Right lobe of liver (tissue), 6 donors: ENCODE measurements at regions not wholly inside any gene's neighbourhood (a gene's known extent, or its start where the extent isn't known, plus 50 kb on each side); places are given as distances from the start of the nearest gene placed in this dataset.
"Not testable (repeated sequence)": the region's sequence is repeated elsewhere in the genome, so short reads cannot be mapped to it uniquely, and the experiment has no call there.

Source experiments
- ATAC-seq, 4 donors: fragments of 200-7000 bp; cut with Tn5 transposase; one replicate each; pipeline ENCODE4 v1.9.1; 2020; ENCODE audit warnings: mild to moderate bottlenecking in 4 of 4, moderate library complexity in 4 of 4
- DNase-seq, 3 donors: peaks; one replicate each; pipeline ENCODE4 v3.0.0-alpha.2; 2020
- H3K27ac ChIP-seq, 3 donors: fragments of 200-600 bp; one replicate each; pipeline ENCODE4 v1.8.0; 2022
- H3K27me3 ChIP-seq, 2 donors: fragments of 200-600 bp; one replicate each; pipeline ENCODE4 v1.8.0; 2022
- H3K36me3 ChIP-seq, 4 donors: fragments of 200-600 bp; sonication (generic) in 1 of 4; one replicate each; pipeline versions ENCODE4 v1.5.1 to v1.8.0; 2017 to 2022; ENCODE audit warnings: control low read depth in 1 of 4
- H3K4me1 ChIP-seq, 4 donors: fragments of 200-600 bp; sonication (generic) in 1 of 4; one replicate each; pipeline versions ENCODE4 v1.5.1 to v1.8.0; 2017 to 2022; ENCODE audit warnings: control low read depth in 1 of 4
- H3K4me3 ChIP-seq, 3 donors: fragments of 200-600 bp; one replicate each; pipeline ENCODE4 v1.8.0; 2022
- H3K9me3 ChIP-seq, 4 donors: fragments of 200-600 bp; sonication (generic) in 1 of 4; one replicate each; pipeline versions ENCODE4 v1.5.1 to v1.8.0; 2017 to 2022; ENCODE audit warnings: control low read depth in 1 of 4
- POLR2A ChIP-seq: fragments of 450-650 bp; IDR thresholded peaks from one replicate; pipeline ENCODE4 v1.6.1; 2017; ENCODE audit warnings: antibody characterized with exemption, mild to moderate bottlenecking
- WGBS: methylation state at CpG from one replicate; pipeline ENCODE4 v1.1.6; 2018; ENCODE audit warnings: low coverage, low lambda C conversion rate; ENCODE audit not compliant: insufficient coverage; ENCODE audit errors: missing lambda C conversion rate; 5-methylcytosine and 5-hydroxymethylcytosine counted together
- intact Hi-C, 2 donors: fragments of 100-400 bp; cut with DNase I; formaldehyde crosslinking; loops; one replicate each; pipeline versions ENCODE4 v1.11.2 to v1.14.1; 2022
- TF ChIP-seq, protein P1 (sequence below), 4 donors: fragments of 200-600 bp in 3 of 4; fragments of 450-650 bp in 1 of 4; IDR thresholded peaks; one replicate each; pipeline versions ENCODE4 v1.5.1 to v1.8.0; 2016 to 2022; ENCODE audit warnings: antibody characterized with exemption in 4 of 4, mild to moderate bottlenecking in 2 of 4
- donor health status: DM: no; HTN: yes; CAD: no.
- donor health status: DM: no; HTN: no; CAD: no.
- donor health status: DM: no; HTN: no; CAD: no.
- donor health status: DM: no; HTN: yes; CAD: no.
- donor health status: DM: no; HTN: yes; CAD: no.

- H3K36me3 ChIP-seq = no peaks in the 10 kb centered on the region
- H3K4me3 ChIP-seq = no peak overlapping the region
- ATAC-seq (no peak), DNase-seq (no peak)
- no peaks in the 10 kb centered on the region for H3K27me3 ChIP-seq
- intact Hi-C loops = no loop called here
- TF ChIP-seq, protein P1, sequence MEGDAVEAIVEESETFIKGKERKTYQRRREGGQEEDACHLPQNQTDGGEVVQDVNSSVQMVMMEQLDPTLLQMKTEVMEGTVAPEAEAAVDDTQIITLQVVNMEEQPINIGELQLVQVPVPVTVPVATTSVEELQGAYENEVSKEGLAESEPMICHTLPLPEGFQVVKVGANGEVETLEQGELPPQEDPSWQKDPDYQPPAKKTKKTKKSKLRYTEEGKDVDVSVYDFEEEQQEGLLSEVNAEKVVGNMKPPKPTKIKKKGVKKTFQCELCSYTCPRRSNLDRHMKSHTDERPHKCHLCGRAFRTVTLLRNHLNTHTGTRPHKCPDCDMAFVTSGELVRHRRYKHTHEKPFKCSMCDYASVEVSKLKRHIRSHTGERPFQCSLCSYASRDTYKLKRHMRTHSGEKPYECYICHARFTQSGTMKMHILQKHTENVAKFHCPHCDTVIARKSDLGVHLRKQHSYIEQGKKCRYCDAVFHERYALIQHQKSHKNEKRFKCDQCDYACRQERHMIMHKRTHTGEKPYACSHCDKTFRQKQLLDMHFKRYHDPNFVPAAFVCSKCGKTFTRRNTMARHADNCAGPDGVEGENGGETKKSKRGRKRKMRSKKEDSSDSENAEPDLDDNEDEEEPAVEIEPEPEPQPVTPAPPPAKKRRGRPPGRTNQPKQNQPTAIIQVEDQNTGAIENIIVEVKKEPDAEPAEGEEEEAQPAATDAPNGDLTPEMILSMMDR (IDR thresholded peaks at IDR 0.05) = no peak
- TF ChIP-seq POLR2A = no peak
- whole genome bisulfite sequencing = 20% methylated on average over 1 of the region's 1 CpG
- H3K9me3 ChIP-seq = no peaks in the 10 kb centered on the region
- H3K27ac ChIP-seq = no peak overlapping the region
- no peaks in the 10 kb centered on the region for H3K4me1 ChIP-seq
Observed at GRCh38 chr7:48837266-48837665, 87.1 kb upstream of the CDC14C start.

GRCh38 chr7:48839108-48839507 lies 85.2 kb upstream of the CDC14C start:
- intact Hi-C loops = no loop called here
- Histone ChIP-seq H3K9me3 (no peaks in the 10 kb centered on the region), H3K4me3 (no peak overlapping the region), H3K36me3 (no peaks in the 10 kb centered on the region), H3K27me3 (no peaks in the 10 kb centered on the region), H3K27ac (no peak overlapping the region), H3K4me1 (no peaks in the 10 kb centered on the region)
- DNase-seq = no peak
- no peak for ATAC-seq
- TF ChIP-seq POLR2A = no peak
- 41% methylated on average over 5 of the region's 5 CpGs for WGBS

DNA sequence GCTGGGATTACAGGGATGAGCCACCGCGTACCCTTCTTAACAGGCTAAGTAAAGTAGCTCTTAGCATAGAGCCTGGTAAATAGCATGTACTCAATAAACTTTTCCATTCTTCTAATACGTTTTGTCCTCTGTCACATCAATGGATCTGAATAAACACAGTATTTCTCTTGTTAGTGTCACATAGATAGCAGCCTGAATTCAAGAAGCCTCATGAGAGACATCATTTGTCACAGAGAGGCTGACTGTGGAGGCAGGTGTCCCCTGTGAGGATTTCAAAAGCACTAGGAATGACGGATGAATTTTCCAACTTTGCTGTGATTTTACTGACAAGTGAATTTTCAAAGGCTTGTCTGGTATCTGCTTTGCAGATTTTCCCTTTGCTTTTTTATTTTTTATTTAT lies 82.6 kb upstream of the CDC14C start:
- H3K9me3 ChIP-seq = no peaks in the 10 kb centered on the region
- WGBS = 62% methylated on average over 4 of the region's 4 CpGs
- H3K27ac ChIP-seq = no peak overlapping the region
- H3K27me3 ChIP-seq = no peaks in the 10 kb centered on the region
- intact Hi-C loops = no loop called here
- TF ChIP-seq, protein P1 (IDR thresholded peaks at IDR 0.05) = no peak
- TF ChIP-seq POLR2A = no peak
- DNase-seq (no peak), ATAC-seq (no peak)
- H3K4me3 ChIP-seq = no peak overlapping the region
- H3K36me3 ChIP-seq = no peaks in the 10 kb centered on the region
- H3K4me1 ChIP-seq = no peaks in the 10 kb centered on the region

- no peak for ATAC-seq
- no peak for DNase-seq
- intact Hi-C loops = no loop called here
- H3K9me3 ChIP-seq = no peaks in the 10 kb centered on the region
- TF ChIP-seq, protein P1 (IDR thresholded peaks at IDR 0.05) = no peak
- no peak for TF ChIP-seq POLR2A
- 19% methylated on average over 8 of the region's 45 CpGs for WGBS
- no peak overlapping the region for H3K27ac ChIP-seq
- H3K4me3 ChIP-seq = no peak overlapping the region
- no peaks in the 10 kb centered on the region for H3K4me1 ChIP-seq
- H3K36me3 ChIP-seq = no peaks in the 10 kb centered on the region
- no peaks in the 10 kb centered on the region for H3K27me3 ChIP-seq
Observed at GRCh38 chr7:48847917-48848316, 76.4 kb upstream of the CDC14C start.

DNA sequence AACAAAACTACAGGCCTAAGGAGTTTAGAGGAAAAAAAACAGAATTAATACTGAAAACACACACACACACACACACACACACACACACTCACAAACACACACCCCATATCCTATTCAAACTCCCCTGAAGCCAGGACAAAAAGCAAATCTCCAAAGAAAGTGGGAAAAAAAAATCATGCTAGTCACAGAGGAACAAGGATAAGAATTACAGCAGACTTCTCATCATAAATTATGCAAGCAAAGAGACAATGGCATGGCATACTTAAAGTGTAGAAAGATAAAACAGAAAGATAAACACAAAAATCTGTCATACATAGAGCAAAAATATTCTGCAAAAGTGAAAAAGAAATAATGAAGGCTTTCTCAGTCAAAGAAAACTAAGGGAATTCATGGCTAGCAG lies 63.9 kb upstream of the CDC14C start:
- ATAC-seq, H3K9me3 ChIP-seq, H3K4me3 ChIP-seq, H3K27me3 ChIP-seq, DNase-seq, intact Hi-C loops, H3K27ac ChIP-seq, H3K36me3 ChIP-seq, H3K4me1 ChIP-seq: not testable (repeated sequence)

GRCh38 chr7:48868916-48869315 lies 55.4 kb upstream of the CDC14C start:
- intact Hi-C loops = no loop called here
- Histone ChIP-seq H3K36me3 (no peaks in the 10 kb centered on the region), H3K9me3 (no peaks in the 10 kb centered on the region), H3K27ac (no peak overlapping the region), H3K4me1 (no peaks in the 10 kb centered on the region), H3K27me3 (no peaks in the 10 kb centered on the region), H3K4me3 (no peak overlapping the region)
- 41% methylated on average over 4 of the region's 4 CpGs for WGBS
- ATAC-seq (no peak), DNase-seq (no peak)
- no peak for TF ChIP-seq POLR2A
- TF ChIP-seq, protein P1 (IDR thresholded peaks at IDR 0.05) = no peak
